HCT116 (cell line): ENCODE measurements at regions not wholly inside any gene's neighbourhood (a gene's known extent, or its start where the extent isn't known, plus 50 kb on each side); places are given as distances from the start of the nearest gene placed in this dataset.

Experiments used
- ATAC-seq: fragments of 200-7000 bp; cut with Tn5 transposase; 2 replicates; pipeline ENCODE4 v1.9.1; 2020; ENCODE audit warnings: mild to moderate bottlenecking, moderate library complexity
- BruUV-seq: library from RNA; stranded (reverse); fragments of 400-500 nt; replicated peaks from 2 replicates; lab custom pipeline; 2021; lab: Mats Ljungman, UMichigan
- CTCF ChIA-PET: fragments of 300-600 bp; sonication (Branson Sonifier 250); formaldehyde crosslinking; loops from one replicate; lab custom pipeline; 2021; ENCODE audit warnings: antibody characterized with exemption; lab: Charles Lee
- POLR2A ChIA-PET: fragments of 300-600, 350-600 bp; sonication (Branson Sonifier 250); formaldehyde crosslinking; loops from one replicate; lab custom pipeline; 2021; ENCODE audit warnings: antibody characterized with exemption; lab: Charles Lee
- RAD21 ChIA-PET, 2 experiments: fragments of 300-600 bp; sonication (Branson Sonifier 250); formaldehyde crosslinking; loops; one replicate each; lab custom pipeline; 2023; ENCODE audit warnings: low total read pairs in 2 of 2; ENCODE audit not compliant: uncharacterized antibody in 2 of 2, unreplicated experiment in 2 of 2, low non-redundant PET in 1 of 2; lab: Charles Lee
- DNase-seq: peaks from one replicate; pipeline ENCODE4 v3.0.0-alpha.2; 2010; ENCODE audit warnings: low read depth, low spot score
- H2AFZ ChIP-seq: fragments of 200-600 bp; shearing (Covaris generic), sonication (generic); 2 replicates; pipeline ENCODE4 v1.6.1; 2017; ENCODE audit warnings: low read depth, mixed run types, mixed read lengths, antibody characterized with exemption, low read length; ENCODE audit not compliant: poor library complexity, severe bottlenecking
- H3K27ac ChIP-seq: 2 replicates; pipeline ENCODE4 v1.5.1; 2012; ENCODE audit warnings: low read depth, low read length
- H3K27me3 ChIP-seq: fragments of 200-600 bp; sonication (generic); 2 replicates; pipeline ENCODE4 v1.6.1; 2016; ENCODE audit warnings: mixed run types, low read length, mixed read lengths; ENCODE audit not compliant: insufficient read depth
- H3K36me3 ChIP-seq, 2 experiments: fragments of 200-500 bp in 1 of 2; fragments of 200-600 bp in 1 of 2; sonication (Bioruptor generic) in 1 of 2; sonication (generic) in 1 of 2; 2 replicates each; pipeline versions ENCODE4 v1.5.1 to v1.6.1; 2014 to 2016; ENCODE audit warnings: low read length in 2 of 2, inconsistent platforms in 1 of 2, mixed read lengths in 1 of 2, mixed run types in 1 of 2; ENCODE audit not compliant: insufficient read depth in 2 of 2, control insufficient read depth in 1 of 2
- H3K4me1 ChIP-seq, 2 experiments: fragments of 200-600 bp in 1 of 2; sonication (generic) in 1 of 2; 2 replicates each; pipeline versions ENCODE4 v1.5.1 to v1.6.1; 2012 to 2017; ENCODE audit warnings: low read length in 2 of 2, inconsistent platforms in 1 of 2, mild to moderate bottlenecking in 1 of 2, mixed read lengths in 1 of 2, mixed run types in 1 of 2, moderate library complexity in 1 of 2; ENCODE audit not compliant: insufficient read depth in 2 of 2, control insufficient read depth in 1 of 2
- H3K4me2 ChIP-seq: fragments of 200-600 bp; sonication (generic); 2 replicates; pipeline ENCODE4 v1.6.1; 2017; ENCODE audit warnings: mixed run types, low read length, mixed read lengths
- H3K4me3 ChIP-seq, 2 experiments: fragments of 200-600 bp in 1 of 2; sonication (generic) in 1 of 2; replicated peaks in 1 of 2; 2 replicates each; pipeline ENCODE4 v1.5.1; 2011 to 2016; ENCODE audit warnings: low read length in 2 of 2, control low read depth in 1 of 2, low read depth in 1 of 2, mild to moderate bottlenecking in 1 of 2, mixed read lengths in 1 of 2, mixed run types in 1 of 2
- H3K79me2 ChIP-seq: fragments of 200-600 bp; sonication (generic); 2 replicates; pipeline ENCODE4 v1.6.1; 2017; ENCODE audit warnings: mild to moderate bottlenecking, mixed run types, low read length, moderate library complexity, mixed read lengths; ENCODE audit not compliant: insufficient read depth
- H3K9ac ChIP-seq: fragments of 200-600 bp; sonication (generic); 2 replicates; pipeline ENCODE4 v1.6.1; 2016; ENCODE audit warnings: low read length, mixed read lengths
- H3K9me2 ChIP-seq: fragments of 200-600 bp; sonication (generic), shearing (Covaris generic); 2 replicates; pipeline ENCODE4 v1.6.1; 2017; ENCODE audit warnings: mixed run types, mild to moderate bottlenecking, moderate library complexity; ENCODE audit not compliant: insufficient read depth
- H3K9me3 ChIP-seq, 2 experiments: fragments of 200-500 bp in 1 of 2; fragments of 200-600 bp in 1 of 2; sonication (Bioruptor generic) in 1 of 2; sonication (generic) in 1 of 2; 2 replicates each; pipeline ENCODE4 v1.6.1; 2014 to 2017; ENCODE audit warnings: low read length in 2 of 2, mixed read lengths in 2 of 2, inconsistent platforms in 1 of 2, low read depth in 1 of 2, mild to moderate bottlenecking in 1 of 2, mixed run types in 1 of 2, moderate library complexity in 1 of 2; ENCODE audit not compliant: control insufficient read depth in 1 of 2, insufficient read depth in 1 of 2
- H4K20me1 ChIP-seq: fragments of 200-600 bp; sonication (generic), shearing (Covaris generic); 2 replicates; pipeline ENCODE4 v1.6.1; 2017; ENCODE audit warnings: mixed run types, mild to moderate bottlenecking, moderate library complexity; ENCODE audit not compliant: insufficient read depth
- ATF3 ChIP-seq: IDR thresholded peaks from 2 replicates; pipeline ENCODE4 v1.6.1; 2012
- CBX3 ChIP-seq: IDR thresholded peaks from 2 replicates; pipeline ENCODE4 v1.6.1; 2012; ENCODE audit warnings: low read depth
- CTCF ChIP-seq, 3 experiments: fragments of 200-600 bp in 1 of 3; sonication (generic) in 1 of 3; IDR thresholded peaks in 2 of 3; conservative IDR thresholded peaks in 1 of 3; 2 replicates each; pipeline ENCODE4 v1.5.1; 2012 to 2017; ENCODE audit warnings: low read depth in 2 of 3, low read length in 2 of 3, antibody characterized with exemption in 1 of 3, borderline replicate concordance in 1 of 3, control low read depth in 1 of 3, mild to moderate bottlenecking in 1 of 3, mixed read lengths in 1 of 3, mixed run types in 1 of 3, moderate library complexity in 1 of 3; ENCODE audit not compliant: insufficient read depth in 1 of 3
- EGR1 ChIP-seq: IDR thresholded peaks from 2 replicates; pipeline ENCODE4 v1.6.1; 2012; ENCODE audit warnings: low read depth
- ELF1 ChIP-seq: IDR thresholded peaks from 2 replicates; pipeline ENCODE4 v1.6.1; 2012; ENCODE audit warnings: low read depth, borderline replicate concordance
- EZH2 ChIP-seq: fragments of 200-600 bp; sonication (generic); IDR thresholded peaks from 2 replicates; pipeline ENCODE4 v1.6.1; 2017; ENCODE audit warnings: antibody characterized with exemption, mixed run types
- EZH2phosphoT487 ChIP-seq: fragments of 200-600 bp; IDR thresholded peaks from 2 replicates; pipeline ENCODE4 v1.6.1; 2018; ENCODE audit warnings: antibody characterized with exemption, borderline replicate concordance
- JUND ChIP-seq: IDR thresholded peaks from 2 replicates; pipeline ENCODE4 v1.6.1; 2012
- POLR2A ChIP-seq: IDR thresholded peaks from 2 replicates; pipeline ENCODE4 v1.7.0; 2011; ENCODE audit warnings: borderline replicate concordance; ENCODE audit not compliant: insufficient read depth, insufficient read length; ENCODE audit errors: extremely low read depth
- POLR2AphosphoS5 ChIP-seq: IDR thresholded peaks from 2 replicates; pipeline ENCODE4 v1.6.1; 2011; ENCODE audit warnings: mild to moderate bottlenecking, low read depth, low read length, moderate library complexity
- RAD21 ChIP-seq: IDR thresholded peaks from 2 replicates; pipeline ENCODE4 v1.6.1; 2012; ENCODE audit warnings: low read depth, mild to moderate bottlenecking
- SIN3A ChIP-seq: IDR thresholded peaks from 2 replicates; pipeline ENCODE4 v1.6.1; 2012; ENCODE audit warnings: low read depth
- SP1 ChIP-seq: IDR thresholded peaks from 2 replicates; pipeline ENCODE4 v1.6.1; 2012; ENCODE audit warnings: low read depth
- SRF ChIP-seq: IDR thresholded peaks from 2 replicates; pipeline ENCODE4 v1.6.1; 2012; ENCODE audit warnings: low read depth
- TCF7L2 ChIP-seq: IDR thresholded peaks from 2 replicates; pipeline ENCODE4 v1.7.0; 2011; ENCODE audit warnings: borderline replicate concordance, inconsistent platforms; ENCODE audit not compliant: insufficient read depth, insufficient read length; ENCODE audit errors: extremely low read depth
- ZFX ChIP-seq: fragments of 450-650 bp; IDR thresholded peaks from 2 replicates; pipeline ENCODE4 v1.6.1; 2017
- ZNF274 ChIP-seq: fragments of 200-500 bp; sonication (Bioruptor generic); IDR thresholded peaks from 2 replicates; pipeline ENCODE4 v1.6.1; 2014; ENCODE audit warnings: mild to moderate bottlenecking, low read depth, low read length, inconsistent platforms
- intact Hi-C: fragments of 100-400 bp; cut with micrococcal nuclease; formaldehyde crosslinking; loops from 2 replicates; pipeline ENCODE4 v1.10.0; 2022
- TF ChIP-seq, protein P1 (sequence below): IDR thresholded peaks from 2 replicates; pipeline ENCODE4 v1.6.1; 2011; ENCODE audit warnings: mild to moderate bottlenecking, low read length, moderate library complexity; ENCODE audit not compliant: insufficient replicate concordance; ENCODE audit errors: extremely low read depth
- TF ChIP-seq, protein P2 (sequence below): IDR thresholded peaks from 2 replicates; pipeline ENCODE4 v1.6.1; 2012; ENCODE audit warnings: low read depth
- TF ChIP-seq, protein P3 (sequence below): IDR thresholded peaks from 2 replicates; pipeline ENCODE4 v1.6.1; 2012

DNA sequence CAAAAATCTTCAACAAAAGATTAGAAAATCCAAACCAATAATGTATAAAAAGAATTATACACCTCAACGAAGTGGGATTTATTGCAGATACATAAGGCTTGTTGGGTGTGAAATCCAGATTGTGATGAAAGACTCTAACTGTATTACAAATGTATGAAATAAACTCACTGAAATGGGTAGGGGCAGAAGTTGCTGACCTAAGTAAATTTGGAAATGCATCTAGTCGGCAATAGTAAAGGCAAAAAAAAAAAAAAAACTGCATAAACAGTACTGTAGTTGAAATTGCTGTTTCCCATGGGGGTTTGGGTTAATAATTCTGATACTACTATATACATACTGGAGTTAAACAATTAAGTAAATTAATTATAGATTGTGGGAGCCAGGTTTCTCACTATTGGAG is 130.7 kb upstream of the MAGEB18 start:
- ATAC-seq, result no peak

More for the DNA sequence above, 130.7 kb upstream of the MAGEB18 start:
- ChIA-PET RAD21 (no interaction called here), POLR2A (no interaction called here), CTCF (no interaction called here)
- Histone ChIP-seq H3K4me2 (no peak overlapping the region), H3K4me1 (no peaks in the 10 kb centered on the region), H3K27me3 (no peaks in the 10 kb centered on the region), H3K36me3 (no peaks in the 10 kb centered on the region), H4K20me1 (no peaks in the 10 kb centered on the region), H3K79me2 (no peaks in the 10 kb centered on the region), H3K9ac (no peak overlapping the region), H3K27ac (no peak overlapping the region), H3K9me2 (no peaks in the 10 kb centered on the region), H2AFZ (no peak overlapping the region), H3K4me3 (no peak overlapping the region), H3K9me3 (no peaks in the 10 kb centered on the region)
- TF ChIP-seq ATF3 (no peak), SIN3A (no peak), EGR1 (no peak), JUND (no peak), ZNF274 (no peak), POLR2AphosphoS5 (no peak), TCF7L2 (no peak), ELF1 (no peak), SRF (no peak), SP1 (no peak), CBX3 (no peak), EZH2phosphoT487 (no peak), ZFX (no peak), RAD21 (no peak), POLR2A (no peak), CTCF (IDR thresholded peaks at IDR 0.05 in 2 of 3, conservative IDR thresholded peaks at IDR 0.05 in 1 of 3; ENCODE audit: borderline replicate concordance in 1 of 3, insufficient read depth in 1 of 3, low read depth in 2 of 3, low read length in 2 of 3) (no peak), EZH2 (no peak)
- TF ChIP-seq, protein P1, sequence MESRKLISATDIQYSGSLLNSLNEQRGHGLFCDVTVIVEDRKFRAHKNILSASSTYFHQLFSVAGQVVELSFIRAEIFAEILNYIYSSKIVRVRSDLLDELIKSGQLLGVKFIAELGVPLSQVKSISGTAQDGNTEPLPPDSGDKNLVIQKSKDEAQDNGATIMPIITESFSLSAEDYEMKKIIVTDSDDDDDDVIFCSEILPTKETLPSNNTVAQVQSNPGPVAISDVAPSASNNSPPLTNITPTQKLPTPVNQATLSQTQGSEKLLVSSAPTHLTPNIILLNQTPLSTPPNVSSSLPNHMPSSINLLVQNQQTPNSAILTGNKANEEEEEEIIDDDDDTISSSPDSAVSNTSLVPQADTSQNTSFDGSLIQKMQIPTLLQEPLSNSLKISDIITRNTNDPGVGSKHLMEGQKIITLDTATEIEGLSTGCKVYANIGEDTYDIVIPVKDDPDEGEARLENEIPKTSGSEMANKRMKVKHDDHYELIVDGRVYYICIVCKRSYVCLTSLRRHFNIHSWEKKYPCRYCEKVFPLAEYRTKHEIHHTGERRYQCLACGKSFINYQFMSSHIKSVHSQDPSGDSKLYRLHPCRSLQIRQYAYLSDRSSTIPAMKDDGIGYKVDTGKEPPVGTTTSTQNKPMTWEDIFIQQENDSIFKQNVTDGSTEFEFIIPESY, result no peak
- TF ChIP-seq, protein P2, sequence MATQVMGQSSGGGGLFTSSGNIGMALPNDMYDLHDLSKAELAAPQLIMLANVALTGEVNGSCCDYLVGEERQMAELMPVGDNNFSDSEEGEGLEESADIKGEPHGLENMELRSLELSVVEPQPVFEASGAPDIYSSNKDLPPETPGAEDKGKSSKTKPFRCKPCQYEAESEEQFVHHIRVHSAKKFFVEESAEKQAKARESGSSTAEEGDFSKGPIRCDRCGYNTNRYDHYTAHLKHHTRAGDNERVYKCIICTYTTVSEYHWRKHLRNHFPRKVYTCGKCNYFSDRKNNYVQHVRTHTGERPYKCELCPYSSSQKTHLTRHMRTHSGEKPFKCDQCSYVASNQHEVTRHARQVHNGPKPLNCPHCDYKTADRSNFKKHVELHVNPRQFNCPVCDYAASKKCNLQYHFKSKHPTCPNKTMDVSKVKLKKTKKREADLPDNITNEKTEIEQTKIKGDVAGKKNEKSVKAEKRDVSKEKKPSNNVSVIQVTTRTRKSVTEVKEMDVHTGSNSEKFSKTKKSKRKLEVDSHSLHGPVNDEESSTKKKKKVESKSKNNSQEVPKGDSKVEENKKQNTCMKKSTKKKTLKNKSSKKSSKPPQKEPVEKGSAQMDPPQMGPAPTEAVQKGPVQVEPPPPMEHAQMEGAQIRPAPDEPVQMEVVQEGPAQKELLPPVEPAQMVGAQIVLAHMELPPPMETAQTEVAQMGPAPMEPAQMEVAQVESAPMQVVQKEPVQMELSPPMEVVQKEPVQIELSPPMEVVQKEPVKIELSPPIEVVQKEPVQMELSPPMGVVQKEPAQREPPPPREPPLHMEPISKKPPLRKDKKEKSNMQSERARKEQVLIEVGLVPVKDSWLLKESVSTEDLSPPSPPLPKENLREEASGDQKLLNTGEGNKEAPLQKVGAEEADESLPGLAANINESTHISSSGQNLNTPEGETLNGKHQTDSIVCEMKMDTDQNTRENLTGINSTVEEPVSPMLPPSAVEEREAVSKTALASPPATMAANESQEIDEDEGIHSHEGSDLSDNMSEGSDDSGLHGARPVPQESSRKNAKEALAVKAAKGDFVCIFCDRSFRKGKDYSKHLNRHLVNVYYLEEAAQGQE, result no peak
- TF ChIP-seq, protein P3, sequence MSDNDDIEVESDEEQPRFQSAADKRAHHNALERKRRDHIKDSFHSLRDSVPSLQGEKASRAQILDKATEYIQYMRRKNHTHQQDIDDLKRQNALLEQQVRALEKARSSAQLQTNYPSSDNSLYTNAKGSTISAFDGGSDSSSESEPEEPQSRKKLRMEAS, result no peak
- no peak for DNase-seq
- BruUV-seq, result no TSS peak
- intact Hi-C loops, result no loop called here
